ENCODE measurements at regions not wholly inside any gene's neighbourhood (a gene's known extent, or its start where the extent isn't known, plus 50 kb on each side); places are given as distances from the start of the nearest gene placed in this dataset.

- TF ChIP-seq CTCF (IDR thresholded peaks at IDR 0.05) (no peak), POLR2A (IDR thresholded peaks at IDR 0.05) (no peak)
Observed at GRCh38 chr2:195537811-195538210, 119.2 kb upstream of the SLC39A10 start.
